Muscle layer of duodenum (tissue), 2 donors: ENCODE measurements at regions not wholly inside any gene's neighbourhood (a gene's known extent, or its start where the extent isn't known, plus 50 kb on each side); places are given as distances from the start of the nearest gene placed in this dataset.

Experiments
- H3K27ac ChIP-seq: one replicate; pipeline ENCODE4 v1.7.0; 2013; ENCODE audit warnings: mild to moderate bottlenecking, low read length
- H3K27me3 ChIP-seq: one replicate; pipeline ENCODE4 v1.7.0; 2013; ENCODE audit warnings: low read depth, mild to moderate bottlenecking, control low read depth, low read length
- H3K36me3 ChIP-seq, 2 donors: one replicate each; pipeline ENCODE4 v1.7.0; 2013; ENCODE audit warnings: low read length in 2 of 2, control low read depth in 1 of 2, mild to moderate bottlenecking in 1 of 2; ENCODE audit not compliant: insufficient read depth in 2 of 2, control insufficient read depth in 1 of 2
- H3K4me1 ChIP-seq, 2 donors: one replicate each; pipeline ENCODE4 v1.7.0; 2013; ENCODE audit warnings: low read length in 2 of 2, mild to moderate bottlenecking in 2 of 2, control low read depth in 1 of 2, moderate library complexity in 1 of 2; ENCODE audit not compliant: insufficient read depth in 2 of 2, control insufficient read depth in 1 of 2
- H3K4me3 ChIP-seq, 2 donors: one replicate each; pipeline ENCODE4 v1.7.0; 2013; ENCODE audit warnings: low read length in 2 of 2, low read depth in 1 of 2, mild to moderate bottlenecking in 1 of 2
- H3K9me3 ChIP-seq, 2 donors: one replicate each; pipeline ENCODE4 v1.7.0; 2013; ENCODE audit warnings: low read length in 2 of 2, control low read depth in 1 of 2, mild to moderate bottlenecking in 1 of 2; ENCODE audit not compliant: control insufficient read depth in 1 of 2
- donor health status: healthy.

DNA sequence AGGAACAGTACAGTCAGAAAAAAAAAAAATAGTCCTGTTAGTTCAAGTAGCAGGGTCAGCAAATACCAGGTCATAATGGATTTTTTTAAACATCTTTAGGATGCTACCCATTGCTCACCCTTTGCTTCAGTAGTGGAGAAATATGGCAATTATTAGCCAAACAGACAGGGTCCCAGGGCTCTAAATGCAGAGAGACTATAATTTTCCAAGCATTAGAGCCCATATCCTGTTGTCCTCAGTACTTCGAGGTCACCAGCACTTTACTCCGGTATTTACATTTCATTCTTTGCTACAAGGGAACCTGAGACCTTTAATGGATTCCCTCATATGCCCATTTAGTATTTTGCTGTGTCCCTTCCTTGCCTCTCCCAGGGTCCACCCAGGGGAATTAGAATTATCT lies 1562.9 kb upstream of the TENM3 start:
- no peaks in the 10 kb centered on the region for H3K4me1 ChIP-seq
- no peak overlapping the region for H3K4me3 ChIP-seq
- H3K27ac ChIP-seq, result no peak overlapping the region
- no peaks in the 10 kb centered on the region for H3K9me3 ChIP-seq
- no peaks in the 10 kb centered on the region for H3K27me3 ChIP-seq
- H3K36me3 ChIP-seq, result no peaks in the 10 kb centered on the region

GRCh38 chr4:180682776-180683175 lies 1560.4 kb upstream of the TENM3 start:
- Histone ChIP-seq H3K27ac (no peak overlapping the region), H3K4me3 (no peak overlapping the region), H3K27me3 (no peaks in the 10 kb centered on the region), H3K9me3 (no peaks in the 10 kb centered on the region), H3K36me3 (no peaks in the 10 kb centered on the region), H3K4me1 (no peaks in the 10 kb centered on the region)

DNA sequence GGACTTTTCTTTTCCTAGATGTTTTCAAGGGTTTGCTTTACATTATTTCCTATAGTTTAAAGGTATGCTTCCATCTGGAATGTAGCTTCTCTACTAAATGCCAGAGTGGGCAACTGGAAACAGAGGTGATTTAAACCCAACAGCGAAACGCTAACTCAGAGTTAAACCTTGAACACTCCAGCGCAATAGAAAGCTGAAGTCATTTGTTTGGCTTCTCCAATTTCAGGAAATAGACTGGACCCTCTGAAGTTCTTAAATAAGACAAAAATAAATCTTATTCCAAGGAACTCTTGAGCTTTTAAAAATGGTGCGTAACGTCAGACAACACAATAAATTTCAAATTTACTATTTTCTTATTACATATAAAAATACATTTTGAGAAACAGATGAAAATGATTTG lies 1560.0 kb upstream of the TENM3 start:
- Histone ChIP-seq H3K27me3 (no peaks in the 10 kb centered on the region), H3K4me1 (no peaks in the 10 kb centered on the region), H3K4me3 (no peak overlapping the region), H3K9me3 (no peaks in the 10 kb centered on the region), H3K27ac (no peak overlapping the region), H3K36me3 (no peaks in the 10 kb centered on the region)

- Histone ChIP-seq H3K27ac (no peak overlapping the region), H3K4me3 (no peak overlapping the region), H3K27me3 (no peaks in the 10 kb centered on the region), H3K36me3 (no peaks in the 10 kb centered on the region), H3K9me3 (no peaks in the 10 kb centered on the region), H3K4me1 (no peaks in the 10 kb centered on the region)
These were observed 1554.7 kb upstream of the TENM3 start for GRCh38 chr4:180688480-180688879.

GRCh38 chr4:180694875-180695274 lies 1548.3 kb upstream of the TENM3 start:
- Histone ChIP-seq H3K27me3 (no peaks in the 10 kb centered on the region), H3K9me3 (peaks cover 0 to 2% of the 10 kb centered on the region in 2 donors), H3K4me3 (no peak overlapping the region), H3K27ac (no peak overlapping the region), H3K36me3 (no peaks in the 10 kb centered on the region), H3K4me1 (no peaks in the 10 kb centered on the region)

DNA sequence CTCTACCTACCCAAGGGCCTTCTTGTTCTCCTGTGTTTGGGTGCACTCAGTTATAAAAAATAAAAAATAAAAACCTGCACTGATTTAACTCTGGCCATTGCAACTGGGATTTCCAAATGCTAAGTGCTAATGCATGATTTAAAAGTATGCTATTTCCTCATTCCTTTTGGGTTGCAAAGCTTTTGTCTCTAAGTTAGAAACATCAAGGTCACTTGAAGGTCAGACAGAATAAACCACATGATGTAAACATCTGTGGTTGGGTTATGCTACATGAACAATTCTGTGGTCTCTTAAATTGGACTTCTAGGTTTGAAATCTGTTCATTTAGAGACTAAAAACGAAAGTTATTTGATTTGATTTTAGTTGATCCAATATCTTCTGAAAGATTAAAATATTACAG lies 1547.4 kb upstream of the TENM3 start:
- Histone ChIP-seq H3K4me3 (no peak overlapping the region), H3K36me3 (no peaks in the 10 kb centered on the region), H3K4me1 (no peaks in the 10 kb centered on the region), H3K27ac (no peak overlapping the region), H3K9me3 (peaks cover 0 to 2% of the 10 kb centered on the region in 2 donors), H3K27me3 (no peaks in the 10 kb centered on the region)

GRCh38 chr4:180696460-180697092 lies 1546.6 kb upstream of the TENM3 start:
- Histone ChIP-seq H3K36me3 (no peaks in the 10 kb centered on the region), H3K27ac (no peak overlapping the region), H3K9me3 (peaks cover 0 to 2% of the 10 kb centered on the region in 2 donors), H3K4me1 (no peaks in the 10 kb centered on the region), H3K27me3 (no peaks in the 10 kb centered on the region), H3K4me3 (no peak overlapping the region)

DNA sequence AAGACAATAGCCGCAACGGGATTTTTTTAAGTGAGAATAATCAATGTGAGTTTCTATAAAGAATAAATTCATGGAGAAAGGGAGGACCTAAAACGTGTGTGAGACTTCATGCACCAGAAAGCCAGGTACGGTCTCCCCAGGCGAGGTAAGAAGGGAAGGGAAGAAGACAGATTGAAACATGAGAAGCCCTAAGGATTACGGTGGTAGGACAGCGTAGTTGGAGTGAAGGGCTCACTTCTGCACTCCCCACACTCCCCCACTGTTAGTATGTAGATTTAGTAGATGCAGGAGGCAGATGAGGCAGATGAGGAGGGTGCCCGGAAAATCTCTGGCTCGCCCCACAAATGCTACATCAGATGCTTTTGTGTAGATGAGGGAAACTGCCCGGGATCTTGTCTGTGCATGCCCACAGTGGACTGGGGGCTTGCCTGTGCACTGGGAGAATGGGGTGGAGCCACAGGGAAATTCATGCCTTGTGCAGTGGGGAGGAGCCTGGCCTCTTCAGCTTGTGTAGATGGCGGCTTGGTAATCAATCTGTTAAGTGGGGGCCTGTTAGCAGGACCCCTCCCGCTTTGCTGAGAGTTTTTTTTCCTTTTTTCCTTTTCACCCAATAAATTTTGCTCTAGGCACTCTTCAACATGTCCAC lies 1544.5 kb upstream of the TENM3 start:
- H3K27me3 ChIP-seq, result no peaks in the 10 kb centered on the region
- no peaks in the 10 kb centered on the region for H3K4me1 ChIP-seq
- H3K27ac ChIP-seq, result no peak overlapping the region
- no peak overlapping the region for H3K4me3 ChIP-seq
- no peaks in the 10 kb centered on the region for H3K36me3 ChIP-seq
- H3K9me3 ChIP-seq, result peaks cover 0 to 2% of the 10 kb centered on the region in 2 donors

DNA sequence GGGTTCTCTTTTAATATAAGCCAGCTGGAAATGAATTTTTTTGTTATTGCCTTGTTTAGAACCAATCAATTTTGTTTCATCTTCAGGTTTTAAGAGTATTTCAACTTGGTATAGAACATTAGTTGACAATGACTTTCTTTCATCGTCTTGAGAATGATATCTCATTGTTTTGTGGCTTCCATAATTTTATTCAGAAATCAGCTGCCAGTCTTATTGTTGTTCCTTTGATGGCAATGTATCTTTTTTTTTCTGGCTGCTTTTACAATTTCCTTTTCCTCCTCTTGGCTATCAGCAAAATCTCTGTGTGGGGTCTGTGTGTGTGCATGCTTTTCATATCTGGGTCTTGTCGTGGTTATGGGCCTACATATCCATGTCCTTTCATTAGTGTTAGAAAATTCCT lies 1536.4 kb upstream of the TENM3 start:
- Histone ChIP-seq H3K9me3 (no peaks in the 10 kb centered on the region), H3K36me3 (no peaks in the 10 kb centered on the region), H3K27ac (no peak overlapping the region), H3K27me3 (no peaks in the 10 kb centered on the region), H3K4me3 (no peak overlapping the region), H3K4me1 (no peaks in the 10 kb centered on the region)

DNA sequence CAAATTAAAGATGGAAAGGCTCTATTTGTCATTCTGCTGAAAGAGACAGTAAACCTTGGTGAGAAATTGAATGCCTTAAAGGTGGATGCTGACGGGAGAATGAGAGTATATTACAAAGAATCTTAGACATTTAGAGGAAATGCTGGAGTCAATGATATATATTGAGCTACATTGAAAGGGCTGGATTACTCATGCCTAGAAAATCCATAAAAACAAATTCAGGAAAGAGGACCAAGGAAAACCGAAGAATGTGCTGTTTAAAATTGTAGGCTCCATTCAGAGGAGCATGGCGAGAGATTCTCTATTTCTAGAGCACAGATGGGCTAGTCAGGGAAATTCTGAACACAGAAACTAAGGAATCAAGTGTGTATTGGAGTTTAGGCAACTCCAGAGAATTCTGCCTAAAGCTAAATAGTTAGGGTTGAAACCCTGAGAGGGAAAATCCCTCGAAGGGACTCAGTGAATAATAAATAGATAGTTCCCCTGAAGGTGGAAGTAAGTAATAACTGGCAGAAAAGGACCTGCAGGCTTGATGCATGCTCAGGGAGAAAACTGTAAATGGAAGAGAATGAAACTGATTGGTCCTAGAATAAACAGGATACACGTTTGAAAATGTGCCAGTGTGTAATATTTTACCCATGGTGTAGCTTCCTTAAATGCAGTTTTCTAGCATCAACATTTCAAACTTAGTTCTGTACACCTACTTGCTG lies 1532.4 kb upstream of the TENM3 start:
- Histone ChIP-seq H3K36me3 (no peaks in the 10 kb centered on the region), H3K27ac (no peak overlapping the region), H3K4me3 (no peak overlapping the region), H3K27me3 (no peaks in the 10 kb centered on the region), H3K4me1 (no peaks in the 10 kb centered on the region), H3K9me3 (no peaks in the 10 kb centered on the region)

- H3K4me1 ChIP-seq, result no peaks in the 10 kb centered on the region
- H3K36me3 ChIP-seq, result no peaks in the 10 kb centered on the region
- H3K27ac ChIP-seq, result no peak overlapping the region
These were observed 1525.7 kb upstream of the TENM3 start for GRCh38 chr4:180717451-180718033.

More at GRCh38 chr4:180717451-180718033, 1525.7 kb upstream of the TENM3 start:
- no peaks in the 10 kb centered on the region for H3K9me3 ChIP-seq
- H3K27me3 ChIP-seq, result no peaks in the 10 kb centered on the region
- no peak overlapping the region for H3K4me3 ChIP-seq
